GM13977 (cell line): ENCODE measurements at regions not wholly inside any gene's neighbourhood (a gene's known extent, or its start where the extent isn't known, plus 50 kb on each side); places are given as distances from the start of the nearest gene placed in this dataset.
"Not testable (repeated sequence)": the region's sequence is repeated elsewhere in the genome, so short reads cannot be mapped to it uniquely, and the experiment has no call there.

ENCODE experiments used
- DNase-seq: peaks from one replicate; pipeline ENCODE4 v3.0.0; 2012; ENCODE audit warnings: low spot score
- in situ Hi-C: fragments of 300-500 bp; cut with MboI; formaldehyde crosslinking; loops from one replicate; pipeline ENCODE4 v1.12.0; 2022; ENCODE audit warnings: low sequenced_read_pairs, low pct_unique_long_range_greater_than_20kb, mixed read lengths, inconsistent platforms; ENCODE audit not compliant: unreplicated experiment
- TF ChIP-seq, protein P1 (sequence below): IDR thresholded peaks from 2 replicates; pipeline ENCODE4 v1.5.1; 2012; ENCODE audit warnings: mild to moderate bottlenecking, control low read depth; ENCODE audit not compliant: insufficient read depth; ENCODE audit errors: extremely low read depth, missing control alignments

DNA sequence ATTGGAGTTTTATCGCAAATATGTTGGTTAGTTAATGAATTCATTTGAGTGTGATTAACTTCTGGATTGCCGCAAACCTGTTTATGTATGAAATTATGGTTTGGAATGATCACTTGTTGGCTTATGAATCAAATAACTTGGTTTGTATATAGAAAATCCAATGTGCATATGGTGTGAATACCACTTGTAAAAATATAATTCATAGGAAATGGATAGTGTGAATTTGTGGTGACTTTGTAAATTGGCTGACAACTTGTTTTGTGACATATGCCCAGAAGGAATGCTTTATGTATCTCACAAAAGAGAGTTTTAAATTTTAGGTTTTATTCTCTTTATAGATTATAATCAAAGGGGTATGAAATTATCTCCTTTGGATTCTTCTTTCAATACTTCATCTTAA, 436.2 kb downstream of the EPHA5 start:
- TF ChIP-seq, protein P1, sequence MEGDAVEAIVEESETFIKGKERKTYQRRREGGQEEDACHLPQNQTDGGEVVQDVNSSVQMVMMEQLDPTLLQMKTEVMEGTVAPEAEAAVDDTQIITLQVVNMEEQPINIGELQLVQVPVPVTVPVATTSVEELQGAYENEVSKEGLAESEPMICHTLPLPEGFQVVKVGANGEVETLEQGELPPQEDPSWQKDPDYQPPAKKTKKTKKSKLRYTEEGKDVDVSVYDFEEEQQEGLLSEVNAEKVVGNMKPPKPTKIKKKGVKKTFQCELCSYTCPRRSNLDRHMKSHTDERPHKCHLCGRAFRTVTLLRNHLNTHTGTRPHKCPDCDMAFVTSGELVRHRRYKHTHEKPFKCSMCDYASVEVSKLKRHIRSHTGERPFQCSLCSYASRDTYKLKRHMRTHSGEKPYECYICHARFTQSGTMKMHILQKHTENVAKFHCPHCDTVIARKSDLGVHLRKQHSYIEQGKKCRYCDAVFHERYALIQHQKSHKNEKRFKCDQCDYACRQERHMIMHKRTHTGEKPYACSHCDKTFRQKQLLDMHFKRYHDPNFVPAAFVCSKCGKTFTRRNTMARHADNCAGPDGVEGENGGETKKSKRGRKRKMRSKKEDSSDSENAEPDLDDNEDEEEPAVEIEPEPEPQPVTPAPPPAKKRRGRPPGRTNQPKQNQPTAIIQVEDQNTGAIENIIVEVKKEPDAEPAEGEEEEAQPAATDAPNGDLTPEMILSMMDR = no peak
- no peak for DNase-seq
- in situ Hi-C loops = no loop called here

- TF ChIP-seq, protein P1 = no peak
- DNase-seq = no peak
- in situ Hi-C loops = no loop called here
Measured at GRCh38 chr4:65227628-65228027, 442.7 kb downstream of the EPHA5 start.

- DNase-seq = no peak
- in situ Hi-C loops = no loop called here
- TF ChIP-seq, protein P1 = no peak
Measured at GRCh38 chr4:65223601-65224000, 446.7 kb downstream of the EPHA5 start.

DNA sequence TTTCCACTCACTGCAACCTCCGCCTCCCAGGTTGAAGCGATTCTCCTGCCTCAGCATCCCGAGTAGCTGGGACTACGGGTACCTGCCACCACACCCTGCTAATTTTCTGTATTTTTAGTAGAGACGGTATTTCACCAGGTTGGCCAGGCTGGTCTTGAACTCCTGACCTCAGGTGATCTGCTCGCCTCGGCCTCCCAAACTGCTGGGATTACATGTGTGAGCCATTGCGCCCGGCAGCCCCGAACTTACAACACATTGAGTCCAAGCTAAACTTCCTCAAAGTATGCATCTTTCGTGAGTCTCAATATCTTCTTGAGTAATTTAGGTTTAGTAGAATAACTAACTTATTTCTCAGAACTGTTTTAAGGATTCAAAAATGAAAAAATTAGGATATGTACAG, 447.2 kb downstream of the EPHA5 start:
- in situ Hi-C loops, DNase-seq: not testable (repeated sequence)

GRCh38 chr4:65217179-65217578, 453.1 kb downstream of the EPHA5 start:
- in situ Hi-C loops = no loop called here
- TF ChIP-seq, protein P1 = no peak
- no peak for DNase-seq

- in situ Hi-C loops = no loop called here
- TF ChIP-seq, protein P1 = no peak
- no peak for DNase-seq
Measured at GRCh38 chr4:65202853-65203236, 467.4 kb downstream of the EPHA5 start.

DNA sequence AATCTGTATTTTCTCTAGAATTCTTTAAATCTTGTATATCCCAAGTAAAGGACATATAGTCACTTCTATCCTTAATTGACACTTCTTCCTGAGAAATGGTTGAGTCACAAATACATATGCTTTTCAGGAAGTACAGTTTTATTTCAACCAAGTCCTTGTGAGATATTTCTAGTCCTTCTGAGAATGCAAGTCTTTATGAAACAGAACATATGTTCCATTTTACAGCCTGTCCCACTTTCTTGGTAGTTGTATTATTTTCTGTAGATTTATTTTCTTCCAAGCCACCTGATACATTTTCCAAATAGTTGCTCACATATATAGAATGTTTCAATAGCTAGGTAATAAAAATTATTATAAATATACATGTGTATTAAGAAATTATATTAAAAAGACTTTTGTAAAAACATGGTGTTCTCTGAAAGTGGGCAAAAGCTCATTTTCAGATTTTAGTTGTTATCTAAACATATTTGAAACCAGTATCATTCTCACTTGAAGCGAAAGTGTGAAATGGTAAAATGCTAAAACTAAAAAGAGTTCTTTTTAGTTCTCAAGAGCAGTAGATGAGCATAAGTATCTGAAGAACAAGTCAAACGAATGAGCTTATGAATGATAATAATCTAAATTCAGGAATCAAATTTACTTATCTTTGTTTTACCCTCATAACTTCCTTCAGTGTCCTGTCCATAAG, 468.0 kb downstream of the EPHA5 start:
- TF ChIP-seq, protein P1 = no peak
- DNase-seq = no peak
- in situ Hi-C loops = no loop called here
